Activated CD4-positive, alpha-beta T cell treated with anti-CD3 and anti-CD28 coated beads for 48 hours (primary cell): ENCODE measurements at regions not wholly inside any gene's neighbourhood (a gene's known extent, or its start where the extent isn't known, plus 50 kb on each side); places are given as distances from the start of the nearest gene placed in this dataset.
"Not testable (repeated sequence)": the region's sequence is repeated elsewhere in the genome, so short reads cannot be mapped to it uniquely, and the experiment has no call there.

ENCODE experiments used
- DNase-seq: peaks from one replicate; pipeline ENCODE4 v3.0.0-alpha.2; 2020

- DNase-seq = no peak
Observed at GRCh38 chr15:70241561-70242320, 144.0 kb upstream of the TLE3 start.

GRCh38 chr15:70240820-70241430, 143.2 kb upstream of the TLE3 start:
- DNase-seq = no peak

- DNase-seq = peak; percentile 47
Observed at GRCh38 chr15:70240082-70240481, 142.4 kb upstream of the TLE3 start.

GRCh38 chr15:70238917-70239316, 141.2 kb upstream of the TLE3 start:
- no peak for DNase-seq

GRCh38 chr15:70237626-70238025, 139.9 kb upstream of the TLE3 start:
- no peak for DNase-seq

- DNase-seq = peak; percentile 47
Observed at GRCh38 chr15:70236341-70237086, 138.8 kb upstream of the TLE3 start.

GRCh38 chr15:70235347-70235746, 137.6 kb upstream of the TLE3 start:
- DNase-seq = no peak

GRCh38 chr15:70234256-70234905, 136.7 kb upstream of the TLE3 start:
- no peak for DNase-seq

GRCh38 chr15:70231484-70231883, 133.8 kb upstream of the TLE3 start:
- DNase-seq = no peak

- DNase-seq = not testable (repeated sequence)
Observed at GRCh38 chr15:70227918-70228317, 130.2 kb upstream of the TLE3 start.

GRCh38 chr15:70227147-70227546, 129.4 kb upstream of the TLE3 start:
- DNase-seq = no peak

GRCh38 chr15:70226337-70226980, 128.7 kb upstream of the TLE3 start:
- DNase-seq = no peak

GRCh38 chr15:70225416-70225815, 127.7 kb upstream of the TLE3 start:
- DNase-seq = no peak

- no peak for DNase-seq
Observed at GRCh38 chr15:70222606-70223005, 124.9 kb upstream of the TLE3 start.

GRCh38 chr15:70220490-70221096, 122.9 kb upstream of the TLE3 start:
- DNase-seq = no peak

- DNase-seq = no peak
Observed at GRCh38 chr15:70219966-70220365, 122.2 kb upstream of the TLE3 start.

- DNase-seq = no peak
Observed at GRCh38 chr15:70219256-70219895, 121.7 kb upstream of the TLE3 start.

GRCh38 chr15:70217226-70218160, 119.8 kb upstream of the TLE3 start:
- no peak for DNase-seq

- DNase-seq = no peak
Observed at GRCh38 chr15:70215951-70216350, 118.2 kb upstream of the TLE3 start.

- no peak for DNase-seq
Observed at GRCh38 chr15:70214941-70215635, 117.4 kb upstream of the TLE3 start.
